ENCODE measurements at regions not wholly inside any gene's neighbourhood (a gene's known extent, or its start where the extent isn't known, plus 50 kb on each side); places are given as distances from the start of the nearest gene placed in this dataset.
A peak's percentile ranks its signal among the peaks of the same experiment; 100 is the strongest.

GRCh38 chr17:14460516-14461226, 159.8 kb downstream of the HS3ST3B1 start:
- peaks cover 28% of the 10 kb centered on the region for H3F3A ChIP-seq (ENCODE audit: low read depth)
- H3K4me2 ChIP-seq: peak overlapping the region; percentile 31
- H3K27ac ChIP-seq: no peak overlapping the region
- DNase-seq (ENCODE audit: low spot score): no peak
- peaks cover 4% of the 10 kb centered on the region for H4K20me1 ChIP-seq (ENCODE audit: low read depth)
- Mint-ChIP-seq H3K9me3 (peaks cover 20% of the 10 kb centered on the region), H3K4me1 (peaks cover 21% of the 10 kb centered on the region), H3K27ac (no peak overlapping the region), H3K36me3 (peaks cover 4% of the 10 kb centered on the region), H3K27me3 (ENCODE audit: insufficient read depth, low read depth) (peaks cover 10% of the 10 kb centered on the region), H3K4me3 (no peak overlapping the region)
- H2AFZ ChIP-seq (replicated peaks): no peak overlapping the region
- H3K4me1 ChIP-seq: peaks cover 36% of the 10 kb centered on the region
- TF ChIP-seq EZH2 (IDR thresholded peaks at IDR 0.05): no peak
- TF ChIP-seq, protein P1, sequence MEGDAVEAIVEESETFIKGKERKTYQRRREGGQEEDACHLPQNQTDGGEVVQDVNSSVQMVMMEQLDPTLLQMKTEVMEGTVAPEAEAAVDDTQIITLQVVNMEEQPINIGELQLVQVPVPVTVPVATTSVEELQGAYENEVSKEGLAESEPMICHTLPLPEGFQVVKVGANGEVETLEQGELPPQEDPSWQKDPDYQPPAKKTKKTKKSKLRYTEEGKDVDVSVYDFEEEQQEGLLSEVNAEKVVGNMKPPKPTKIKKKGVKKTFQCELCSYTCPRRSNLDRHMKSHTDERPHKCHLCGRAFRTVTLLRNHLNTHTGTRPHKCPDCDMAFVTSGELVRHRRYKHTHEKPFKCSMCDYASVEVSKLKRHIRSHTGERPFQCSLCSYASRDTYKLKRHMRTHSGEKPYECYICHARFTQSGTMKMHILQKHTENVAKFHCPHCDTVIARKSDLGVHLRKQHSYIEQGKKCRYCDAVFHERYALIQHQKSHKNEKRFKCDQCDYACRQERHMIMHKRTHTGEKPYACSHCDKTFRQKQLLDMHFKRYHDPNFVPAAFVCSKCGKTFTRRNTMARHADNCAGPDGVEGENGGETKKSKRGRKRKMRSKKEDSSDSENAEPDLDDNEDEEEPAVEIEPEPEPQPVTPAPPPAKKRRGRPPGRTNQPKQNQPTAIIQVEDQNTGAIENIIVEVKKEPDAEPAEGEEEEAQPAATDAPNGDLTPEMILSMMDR (IDR thresholded peaks at IDR 0.05): no peak
- TF ChIP-seq EZH2phosphoT487 (IDR thresholded peaks at IDR 0.05): no peak
- no peak overlapping the region for H3K4me3 ChIP-seq
- H3K9ac ChIP-seq: no peak overlapping the region
- no peaks in the 10 kb centered on the region for H3K36me3 ChIP-seq
- no peaks in the 10 kb centered on the region for H3K9me3 ChIP-seq (ENCODE audit: low read depth)
- no peaks in the 10 kb centered on the region for H3K79me2 ChIP-seq (ENCODE audit: low read depth)
- no peaks in the 10 kb centered on the region for H3K27me3 ChIP-seq

- no peak overlapping the region for H3K27ac Mint-ChIP-seq
- TF ChIP-seq EZH2 (IDR thresholded peaks at IDR 0.05) (no peak), EZH2phosphoT487 (IDR thresholded peaks at IDR 0.05) (no peak)
- TF ChIP-seq, protein P1 (IDR thresholded peaks at IDR 0.05): no peak
- Histone ChIP-seq H3K4me2 (peak overlapping the region; percentile 7), H3K9me3 (ENCODE audit: low read depth) (no peaks in the 10 kb centered on the region), H3K4me1 (peaks cover 36% of the 10 kb centered on the region), H3K36me3 (no peaks in the 10 kb centered on the region), H3K79me2 (ENCODE audit: low read depth) (no peaks in the 10 kb centered on the region), H3K27ac (no peak overlapping the region), H3K4me3 (no peak overlapping the region), H3F3A (ENCODE audit: low read depth) (peaks cover 28% of the 10 kb centered on the region), H4K20me1 (ENCODE audit: low read depth) (peaks cover 4% of the 10 kb centered on the region), H3K9ac (no peak overlapping the region), H2AFZ (replicated peaks) (no peak overlapping the region), H3K27me3 (no peaks in the 10 kb centered on the region)
- no peak overlapping the region for H3K4me3 Mint-ChIP-seq
- peak; percentile 56 for DNase-seq (ENCODE audit: low spot score)
- H3K9me3 Mint-ChIP-seq: peaks cover 21% of the 10 kb centered on the region
- peaks cover 10% of the 10 kb centered on the region for H3K27me3 Mint-ChIP-seq (ENCODE audit: insufficient read depth, low read depth)
- H3K4me1 Mint-ChIP-seq: peaks cover 21% of the 10 kb centered on the region
- H3K36me3 Mint-ChIP-seq: peaks cover 4% of the 10 kb centered on the region
These were observed 159.1 kb downstream of the HS3ST3B1 start for GRCh38 chr17:14459955-14460354.

- peaks cover 28% of the 10 kb centered on the region for H3F3A ChIP-seq (ENCODE audit: low read depth)
- Mint-ChIP-seq H3K36me3 (peaks cover 4% of the 10 kb centered on the region), H3K9me3 (peaks cover 21% of the 10 kb centered on the region)
These were observed 157.8 kb downstream of the HS3ST3B1 start for GRCh38 chr17:14458724-14459123.

More at GRCh38 chr17:14458724-14459123, 157.8 kb downstream of the HS3ST3B1 start:
- Histone ChIP-seq H3K9me3 (ENCODE audit: low read depth) (no peaks in the 10 kb centered on the region), H3K27me3 (no peaks in the 10 kb centered on the region), H2AFZ (replicated peaks) (no peak overlapping the region), H3K79me2 (ENCODE audit: low read depth) (no peaks in the 10 kb centered on the region), H3K4me3 (no peak overlapping the region), H3K9ac (no peak overlapping the region), H3K4me1 (peaks cover 36% of the 10 kb centered on the region), H3K4me2 (no peak overlapping the region), H3K36me3 (no peaks in the 10 kb centered on the region), H3K27ac (no peak overlapping the region), H4K20me1 (ENCODE audit: low read depth) (peaks cover 4% of the 10 kb centered on the region)
- Mint-ChIP-seq H3K4me3 (no peak overlapping the region), H3K27ac (no peak overlapping the region), H3K4me1 (peaks cover 21% of the 10 kb centered on the region), H3K27me3 (ENCODE audit: insufficient read depth, low read depth) (peaks cover 7% of the 10 kb centered on the region)
- TF ChIP-seq EZH2 (IDR thresholded peaks at IDR 0.05): no peak
- TF ChIP-seq, protein P1 (IDR thresholded peaks at IDR 0.05): no peak
- TF ChIP-seq EZH2phosphoT487 (IDR thresholded peaks at IDR 0.05): no peak
- no peak for DNase-seq (ENCODE audit: low spot score)
